ENCODE measurements at regions not wholly inside any gene's neighbourhood (a gene's known extent, or its start where the extent isn't known, plus 50 kb on each side); places are given as distances from the start of the nearest gene placed in this dataset.

DNA sequence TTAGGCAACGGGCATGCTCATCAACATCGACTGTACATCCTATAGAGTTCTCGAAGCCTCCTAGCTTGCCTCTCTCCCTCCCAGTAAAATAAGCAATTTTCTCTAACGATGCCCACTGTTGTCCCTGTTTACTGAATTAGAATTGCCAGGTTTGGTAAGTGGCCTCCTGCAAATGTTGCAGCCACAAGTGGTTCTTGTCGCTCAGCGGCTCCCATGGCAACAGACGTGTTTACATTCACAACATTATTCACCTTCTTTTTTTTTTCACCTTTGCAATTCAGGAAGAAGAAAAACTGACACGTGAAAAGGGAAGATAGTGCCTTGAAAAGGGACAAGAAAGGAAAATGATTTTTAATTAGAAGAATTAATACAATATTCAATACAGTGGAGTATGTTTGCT, 100.9 kb upstream of the PKP2 start:
- no peaks in the 10 kb centered on the region for H3K27me3 ChIP-seq (ENCODE audit: control insufficient read depth in 1 of 2, insufficient read depth in 2 of 2, low read length in 2 of 2)
- DNase-seq = no peak
- Mint-ChIP-seq H3K27me3 (no peaks in the 10 kb centered on the region), H3K4me3 (no peak overlapping the region), H3K9me3 (peaks cover 2% of the 10 kb centered on the region), H3K4me1 (ENCODE audit: low read depth) (no peaks in the 10 kb centered on the region), H3K27ac (no peak overlapping the region), H3K36me3 (ENCODE audit: low read depth) (no peaks in the 10 kb centered on the region)
- no peaks in the 10 kb centered on the region for H3K4me1 ChIP-seq (ENCODE audit: insufficient read depth, low read length)
- intact Hi-C loops (cut with DNase I, micrococcal nuclease) = no loop called here
- H3K4me3 ChIP-seq (ENCODE audit: low read length) = no peak overlapping the region
- no peak overlapping the region for H3K27ac ChIP-seq (ENCODE audit: low read depth in 1 of 2, low read length in 2 of 2)
- H3K36me3 ChIP-seq (ENCODE audit: insufficient read depth, low read length) = no peaks in the 10 kb centered on the region
- CTCF ChIA-PET = no interaction called here
- no peak for ATAC-seq (ENCODE audit: poor library complexity)
- TF ChIP-seq, protein P1, sequence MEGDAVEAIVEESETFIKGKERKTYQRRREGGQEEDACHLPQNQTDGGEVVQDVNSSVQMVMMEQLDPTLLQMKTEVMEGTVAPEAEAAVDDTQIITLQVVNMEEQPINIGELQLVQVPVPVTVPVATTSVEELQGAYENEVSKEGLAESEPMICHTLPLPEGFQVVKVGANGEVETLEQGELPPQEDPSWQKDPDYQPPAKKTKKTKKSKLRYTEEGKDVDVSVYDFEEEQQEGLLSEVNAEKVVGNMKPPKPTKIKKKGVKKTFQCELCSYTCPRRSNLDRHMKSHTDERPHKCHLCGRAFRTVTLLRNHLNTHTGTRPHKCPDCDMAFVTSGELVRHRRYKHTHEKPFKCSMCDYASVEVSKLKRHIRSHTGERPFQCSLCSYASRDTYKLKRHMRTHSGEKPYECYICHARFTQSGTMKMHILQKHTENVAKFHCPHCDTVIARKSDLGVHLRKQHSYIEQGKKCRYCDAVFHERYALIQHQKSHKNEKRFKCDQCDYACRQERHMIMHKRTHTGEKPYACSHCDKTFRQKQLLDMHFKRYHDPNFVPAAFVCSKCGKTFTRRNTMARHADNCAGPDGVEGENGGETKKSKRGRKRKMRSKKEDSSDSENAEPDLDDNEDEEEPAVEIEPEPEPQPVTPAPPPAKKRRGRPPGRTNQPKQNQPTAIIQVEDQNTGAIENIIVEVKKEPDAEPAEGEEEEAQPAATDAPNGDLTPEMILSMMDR (IDR thresholded peaks at IDR 0.05) = no peak
- POLR2A ChIA-PET = no interaction called here
- no peaks in the 10 kb centered on the region for H3K9me3 ChIP-seq (ENCODE audit: control insufficient read depth in 1 of 2, insufficient read depth in 1 of 2, low read length in 2 of 2)

GRCh38 chr12:32995623-32996022, 99.0 kb upstream of the PKP2 start:
- no peaks in the 10 kb centered on the region for H3K4me1 Mint-ChIP-seq (ENCODE audit: low read depth)
- intact Hi-C loops (cut with DNase I, micrococcal nuclease) = no loop called here
- POLR2A ChIA-PET = no interaction called here

GRCh38 chr12:32993404-32993803, 96.8 kb upstream of the PKP2 start:
- Histone ChIP-seq H3K27ac (ENCODE audit: low read depth in 1 of 2, low read length in 2 of 2) (no peak overlapping the region), H3K36me3 (ENCODE audit: insufficient read depth, low read length) (no peaks in the 10 kb centered on the region), H3K9me3 (ENCODE audit: control insufficient read depth in 1 of 2, insufficient read depth in 1 of 2, low read length in 2 of 2) (no peaks in the 10 kb centered on the region), H3K4me1 (ENCODE audit: insufficient read depth, low read length) (no peaks in the 10 kb centered on the region), H3K4me3 (ENCODE audit: low read length) (no peak overlapping the region), H3K27me3 (ENCODE audit: control insufficient read depth in 1 of 2, insufficient read depth in 2 of 2, low read length in 2 of 2) (no peaks in the 10 kb centered on the region)
- ChIA-PET POLR2A (interaction anchor here (0.7 kb wide), 1 partner anchor 40 kb away, joined by 4 read pairs; no protein-coding TSS in a partner anchor), CTCF (no interaction called here)
- Mint-ChIP-seq H3K27me3 (peaks cover 6% of the 10 kb centered on the region), H3K27ac (no peak overlapping the region), H3K9me3 (no peaks in the 10 kb centered on the region), H3K4me1 (ENCODE audit: low read depth) (no peaks in the 10 kb centered on the region), H3K36me3 (ENCODE audit: low read depth) (no peaks in the 10 kb centered on the region), H3K4me3 (no peak overlapping the region)
- intact Hi-C loops (cut with DNase I, micrococcal nuclease) = no loop called here
- ATAC-seq (ENCODE audit: poor library complexity) (no peak), DNase-seq (no peak)
- TF ChIP-seq, protein P1 (IDR thresholded peaks at IDR 0.05) = no peak

More at GRCh38 chr12:32995623-32996022, 99.0 kb upstream of the PKP2 start:
- no peaks in the 10 kb centered on the region for H3K27me3 Mint-ChIP-seq
- no peak for ATAC-seq (ENCODE audit: poor library complexity)
- DNase-seq = no peak
- no peak overlapping the region for H3K4me3 Mint-ChIP-seq
- H3K36me3 ChIP-seq (ENCODE audit: insufficient read depth, low read length) = no peaks in the 10 kb centered on the region
- no peak overlapping the region for H3K27ac ChIP-seq (ENCODE audit: low read depth in 1 of 2, low read length in 2 of 2)
- no peaks in the 10 kb centered on the region for H3K27me3 ChIP-seq (ENCODE audit: control insufficient read depth in 1 of 2, insufficient read depth in 2 of 2, low read length in 2 of 2)
- no peak overlapping the region for H3K4me3 ChIP-seq (ENCODE audit: low read length)
- TF ChIP-seq, protein P1 (IDR thresholded peaks at IDR 0.05) = no peak
- peaks cover 2% of the 10 kb centered on the region for H3K9me3 Mint-ChIP-seq
- H3K27ac Mint-ChIP-seq = no peak overlapping the region
- H3K36me3 Mint-ChIP-seq (ENCODE audit: low read depth) = no peaks in the 10 kb centered on the region
- CTCF ChIA-PET = no interaction called here
- no peaks in the 10 kb centered on the region for H3K9me3 ChIP-seq (ENCODE audit: control insufficient read depth in 1 of 2, insufficient read depth in 1 of 2, low read length in 2 of 2)
- no peaks in the 10 kb centered on the region for H3K4me1 ChIP-seq (ENCODE audit: insufficient read depth, low read length)

Data from CD4-positive, alpha-beta T cell (primary cell).